Islet of Langerhans (tissue), 1 donor: ENCODE measurements at regions not wholly inside any gene's neighbourhood (a gene's known extent, or its start where the extent isn't known, plus 50 kb on each side); places are given as distances from the start of the nearest gene placed in this dataset.
"Not testable (repeated sequence)": the region's sequence is repeated elsewhere in the genome, so short reads cannot be mapped to it uniquely, and the experiment has no call there.

Experiments
- FAIRE-seq: peaks from one replicate; lab custom pipeline; 2011; peaks lifted over from hg19 to GRCh38; lab: Jason Lieb, UNC

DNA sequence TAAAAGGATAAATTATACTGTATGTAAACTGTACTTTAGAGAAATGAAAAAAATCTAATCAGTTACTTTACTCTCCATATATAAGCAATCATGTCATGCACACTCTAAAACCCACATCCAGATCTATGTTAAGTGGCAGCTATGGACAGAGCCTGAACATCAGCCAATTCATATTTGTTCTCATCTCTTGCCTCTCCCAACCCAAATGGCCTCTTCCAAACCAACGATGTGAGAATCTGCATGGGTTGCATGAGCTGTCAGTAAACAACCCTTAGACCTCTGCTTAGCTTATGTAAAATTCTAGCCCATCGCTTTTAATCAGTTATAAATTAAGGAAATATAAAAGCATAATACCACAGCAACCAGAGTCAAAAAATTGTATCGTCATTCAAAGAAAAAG, 288.7 kb upstream of the INTU start:
- FAIRE-seq: no peak

DNA sequence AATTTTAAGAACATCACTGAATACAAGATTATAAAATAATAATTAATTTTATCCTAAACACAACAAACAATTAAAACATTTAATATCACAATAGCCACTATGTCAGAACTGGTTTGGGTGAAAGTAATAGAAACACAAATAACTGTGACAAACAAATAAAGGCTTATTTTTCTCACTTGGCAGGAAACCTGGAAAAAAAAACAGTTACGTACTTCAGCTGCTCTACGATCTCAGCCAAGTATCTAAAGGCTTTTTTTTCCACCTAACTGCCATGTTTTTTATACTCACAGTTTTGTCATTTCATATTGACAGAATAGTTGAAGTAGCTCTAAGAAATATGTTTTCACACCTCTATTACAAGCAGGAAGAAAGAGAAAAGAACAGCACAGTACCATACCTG, 284.8 kb upstream of the INTU start:
- no peak for FAIRE-seq

DNA sequence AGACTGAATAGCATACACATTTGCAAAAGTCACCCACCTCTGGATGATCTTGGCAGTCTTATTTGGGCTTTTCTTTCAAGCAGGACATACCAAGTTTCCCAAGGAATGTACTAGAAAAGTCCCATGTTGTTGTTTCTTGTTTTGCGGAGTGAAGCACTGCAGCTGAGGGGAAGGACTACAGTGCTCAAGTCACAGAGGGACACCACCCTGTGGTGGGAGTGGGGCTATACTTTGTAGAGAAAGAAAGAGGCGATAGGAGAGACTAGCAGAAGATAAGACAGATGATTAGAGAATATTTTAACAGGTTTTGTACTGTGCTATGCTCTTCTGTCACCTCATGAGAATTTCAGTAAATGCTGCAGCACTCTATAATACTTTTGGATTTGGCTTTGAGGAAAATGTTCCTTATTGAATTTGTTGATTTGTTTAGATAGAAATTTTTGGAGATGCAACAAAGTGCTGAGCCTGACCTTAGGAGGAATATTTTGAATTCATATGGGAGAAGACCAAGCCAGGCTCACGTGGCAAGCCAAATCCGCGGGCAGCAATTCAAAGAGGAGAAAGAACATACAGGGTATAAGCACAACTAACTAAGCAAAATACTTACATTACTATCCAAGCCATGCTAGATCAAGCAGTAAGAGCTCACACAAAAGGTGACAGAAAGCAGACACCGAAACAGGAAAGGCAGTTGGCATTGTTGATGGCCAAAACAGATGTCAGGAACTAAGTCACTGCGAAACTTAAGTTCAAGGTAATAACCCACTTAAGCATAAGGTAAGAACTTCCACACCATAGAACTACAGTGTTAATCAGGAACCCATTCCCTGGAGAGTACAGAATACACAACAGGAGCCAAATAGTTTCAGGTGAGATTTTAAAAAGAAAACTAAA, 280.3 kb upstream of the INTU start:
- FAIRE-seq: no peak

DNA sequence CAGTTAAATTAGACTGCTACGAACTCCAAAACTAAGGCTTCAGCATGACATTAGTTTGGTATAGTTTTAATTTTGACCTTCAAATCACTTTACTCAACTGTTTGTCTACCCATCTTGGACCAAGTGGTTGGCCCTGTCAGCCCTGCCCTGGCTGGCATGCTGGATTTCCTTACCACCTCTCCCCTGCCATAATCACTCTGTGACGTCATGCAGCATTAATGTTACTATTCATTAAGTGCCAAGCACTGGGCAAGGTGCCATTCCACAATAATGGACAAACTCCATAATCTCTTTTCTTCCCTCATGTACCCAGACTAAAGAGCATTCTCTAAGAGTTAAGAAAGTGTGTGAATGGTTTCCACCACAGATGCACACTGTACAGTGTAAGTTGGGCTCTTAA, 277.0 kb upstream of the INTU start:
- no peak for FAIRE-seq

DNA sequence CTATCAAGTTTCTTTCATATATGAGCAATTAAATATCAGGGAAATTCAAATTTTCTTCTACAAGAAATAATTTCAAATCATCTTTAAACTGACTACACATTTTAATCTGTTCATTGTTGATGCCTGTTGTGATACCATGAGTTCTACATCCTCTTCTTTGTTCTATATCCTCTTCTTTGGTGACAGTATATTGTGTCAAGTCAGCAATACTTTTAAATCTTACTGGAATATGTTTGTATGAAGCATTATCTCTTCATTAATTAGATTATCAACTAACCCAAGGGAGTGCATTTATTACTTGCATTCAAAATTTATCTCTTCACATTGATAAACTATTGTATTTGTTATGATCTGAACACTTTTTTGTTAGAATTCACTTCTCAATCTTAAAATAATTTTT, 275.0 kb upstream of the INTU start:
- no peak for FAIRE-seq

DNA sequence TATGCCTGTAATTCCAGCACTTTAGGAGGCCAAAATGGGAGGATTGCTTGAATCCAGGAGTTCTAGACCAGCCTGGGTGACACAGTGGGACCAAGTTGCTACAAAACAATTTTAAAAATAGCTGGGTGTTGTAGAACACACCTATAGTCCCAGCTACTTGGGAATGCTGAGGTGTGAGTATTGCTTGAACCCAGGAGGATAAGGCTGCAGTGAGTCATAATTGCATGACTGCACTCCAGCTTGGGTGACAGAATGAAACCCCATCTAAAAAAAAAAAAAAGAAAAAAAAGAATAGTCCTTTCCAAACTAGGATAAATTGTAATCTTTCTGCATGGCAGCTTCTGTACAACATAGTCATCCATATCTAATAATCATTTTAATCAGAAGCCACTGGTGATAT, 270.1 kb upstream of the INTU start:
- FAIRE-seq: no peak

DNA sequence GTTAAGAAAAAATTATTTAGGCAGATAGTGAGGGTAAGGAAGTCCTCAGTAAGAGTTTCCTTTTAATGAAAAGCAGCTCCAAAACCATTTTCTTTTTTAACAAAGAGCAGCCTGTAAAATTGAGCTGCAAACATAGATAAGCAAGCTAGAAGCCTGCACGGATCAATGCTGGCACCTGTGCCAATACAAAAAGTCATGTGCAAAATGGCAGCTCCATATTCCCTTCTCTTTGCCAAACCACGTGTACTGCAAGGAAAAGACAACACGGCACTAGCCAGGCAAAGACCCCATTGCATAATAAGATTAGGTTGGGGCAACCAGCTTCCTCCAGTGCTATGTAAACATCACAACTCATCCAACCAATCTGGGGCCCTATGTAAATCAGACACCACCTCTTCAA, 268.4 kb upstream of the INTU start:
- no peak for FAIRE-seq

DNA sequence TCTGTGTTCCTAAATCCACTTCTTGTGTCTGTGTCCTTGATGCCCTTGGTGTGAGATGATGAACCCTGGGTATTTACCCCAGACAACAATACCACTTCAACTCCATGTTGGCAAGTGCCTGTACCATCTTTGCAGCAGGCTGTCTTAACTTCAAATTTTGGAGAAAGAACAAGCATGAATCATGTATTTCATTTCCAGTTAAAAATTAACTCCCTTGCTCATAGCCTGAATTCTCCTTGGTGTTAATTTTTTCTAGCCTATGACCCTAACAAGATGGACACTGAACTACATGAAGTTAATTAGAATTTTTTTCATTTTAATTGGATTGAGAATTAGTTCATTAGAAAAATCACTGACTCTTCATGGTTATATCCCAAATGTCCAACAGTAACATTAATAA, 267.8 kb upstream of the INTU start:
- no peak for FAIRE-seq

DNA sequence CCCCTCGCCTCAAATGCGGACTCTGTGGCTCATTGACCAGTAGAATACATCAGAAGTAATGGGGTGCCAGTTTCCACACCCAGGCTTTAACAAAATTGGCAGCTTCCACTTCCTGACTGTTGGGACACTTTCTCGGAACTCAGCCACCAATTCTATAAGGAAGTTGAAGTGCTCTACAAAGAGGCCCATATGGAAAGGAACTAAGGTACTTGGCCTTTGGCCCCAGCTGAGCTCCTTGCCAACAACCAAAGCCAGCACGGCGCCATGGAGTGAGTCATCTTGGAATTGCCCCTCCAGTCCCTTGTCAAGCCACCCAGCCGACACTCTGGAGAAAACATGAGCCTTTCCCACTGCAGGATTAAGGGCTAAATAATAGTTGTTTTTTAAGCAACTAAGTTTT, 262.2 kb upstream of the INTU start:
- no peak for FAIRE-seq

DNA sequence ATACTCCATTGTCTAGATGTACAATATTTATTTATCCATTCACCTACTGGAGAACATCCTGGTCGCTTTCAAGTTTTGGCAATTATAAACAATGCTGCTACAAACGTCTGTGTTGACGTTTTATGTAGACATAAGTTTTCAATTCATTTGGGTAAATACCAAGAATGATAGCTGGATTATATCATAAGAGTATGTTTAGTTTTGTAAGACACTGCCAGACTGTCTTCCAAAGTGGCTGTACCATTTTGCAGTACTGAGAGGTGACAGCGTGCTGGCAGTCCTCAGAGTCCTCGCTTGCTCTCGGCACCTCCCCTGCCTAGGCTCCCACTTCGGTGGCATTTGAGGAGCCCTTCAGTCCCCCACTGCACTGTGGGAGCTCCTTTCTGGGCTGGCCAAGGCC, 253.3 kb upstream of the INTU start:
- no peak for FAIRE-seq

DNA sequence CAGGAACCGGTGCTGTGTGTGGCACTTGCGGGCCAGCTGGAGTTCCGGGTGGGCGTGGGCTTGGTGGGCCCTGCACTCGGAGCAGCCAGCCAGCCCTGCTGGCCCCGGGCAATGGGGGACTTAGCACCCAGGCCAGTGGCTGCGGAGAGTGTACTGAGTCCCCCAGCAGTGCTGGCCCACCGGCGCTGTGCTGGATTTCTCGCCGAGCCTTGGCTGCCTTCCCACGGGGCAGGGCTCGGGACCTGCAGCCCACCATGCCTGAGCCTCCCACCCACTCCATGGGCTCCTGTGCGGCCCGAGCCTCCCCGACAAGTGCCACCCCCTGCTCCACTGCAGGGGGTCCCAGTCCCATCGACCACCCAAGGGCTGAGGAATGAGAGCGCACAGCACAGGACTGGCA, 252.8 kb upstream of the INTU start:
- not testable (repeated sequence) for FAIRE-seq

DNA sequence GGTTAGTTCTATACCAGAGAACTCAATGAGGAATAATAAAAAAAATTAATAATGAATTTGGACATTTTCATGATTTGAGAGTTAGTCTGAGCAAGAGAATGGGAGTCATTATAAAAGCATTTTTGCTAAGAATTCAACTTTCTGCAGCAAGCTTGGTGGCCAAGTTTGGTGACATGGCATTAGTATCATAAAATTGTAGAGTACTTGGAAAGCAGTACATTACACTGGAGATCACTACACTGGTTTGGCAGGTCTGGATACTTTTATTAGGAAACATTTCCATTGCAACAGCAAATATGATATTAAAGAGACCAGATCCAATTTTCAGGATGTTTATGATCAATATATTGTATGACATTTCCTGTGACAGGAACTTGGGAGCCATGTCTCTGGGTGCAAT, 249.1 kb upstream of the INTU start:
- no peak for FAIRE-seq

DNA sequence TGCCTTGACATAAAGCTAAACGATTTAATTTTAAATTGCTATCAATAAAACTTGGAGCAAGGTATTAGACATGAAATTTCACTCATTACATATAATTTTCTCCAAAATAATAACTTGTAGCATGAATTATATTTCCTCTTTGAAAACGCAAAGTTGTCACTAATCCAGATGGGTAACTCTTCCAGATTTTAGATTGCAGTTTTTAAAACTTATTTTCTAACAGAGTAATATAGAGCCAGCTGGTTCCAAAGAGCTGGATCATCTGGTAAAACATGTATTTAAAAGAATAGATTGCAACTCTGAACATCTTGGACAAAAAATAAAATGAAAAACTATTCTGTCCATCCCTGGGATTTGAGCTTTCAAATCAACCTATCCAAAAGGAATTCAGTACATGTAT, 238.2 kb upstream of the INTU start:
- FAIRE-seq: no peak

DNA sequence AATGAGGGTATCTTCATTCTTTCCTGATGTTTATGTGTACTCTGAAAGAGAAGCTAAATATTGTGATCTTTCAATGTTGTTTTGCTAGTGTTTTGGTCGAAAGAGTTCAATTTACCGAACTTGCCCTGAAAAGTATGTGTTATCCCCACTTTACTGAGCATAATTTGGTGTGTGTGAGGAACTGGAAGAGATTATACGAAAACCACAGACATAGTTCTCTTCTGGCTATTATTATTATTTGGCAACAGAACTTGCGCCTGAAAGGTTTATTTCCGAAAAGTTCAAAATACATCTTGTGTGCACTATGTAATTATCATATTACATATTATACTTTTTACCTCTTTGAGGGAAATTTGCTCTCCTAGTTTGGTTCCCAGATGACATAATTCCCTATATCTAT, 232.5 kb upstream of the INTU start:
- no peak for FAIRE-seq

DNA sequence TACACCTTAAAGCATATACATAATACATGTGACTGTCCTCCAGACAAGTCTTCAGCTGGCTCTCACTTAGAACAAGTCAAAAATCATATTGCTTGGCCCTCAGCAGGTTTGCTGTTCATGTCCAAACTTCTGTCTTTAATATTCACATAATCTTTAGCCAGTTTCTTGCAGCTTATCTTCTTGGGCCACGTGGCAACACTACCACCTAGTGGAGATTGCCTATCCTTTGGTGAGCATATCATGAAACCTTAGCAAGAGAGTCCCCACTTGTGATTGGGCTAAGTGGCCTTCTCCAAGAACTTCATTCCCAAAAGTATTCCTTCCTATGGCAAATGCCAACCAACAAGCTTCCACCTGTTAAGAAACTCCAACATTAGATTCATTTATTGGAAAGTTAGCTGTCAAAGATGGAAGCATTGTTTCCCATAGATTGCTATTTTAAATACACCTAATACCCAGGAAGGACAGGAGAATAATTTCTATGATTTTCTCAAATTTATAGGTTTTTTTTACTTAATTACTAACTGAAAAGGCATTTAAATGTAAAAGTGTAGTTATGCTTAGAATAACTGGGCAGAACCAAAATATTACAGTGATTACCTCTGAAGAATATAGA, 231.9 kb upstream of the INTU start:
- FAIRE-seq: peak; percentile 17

DNA sequence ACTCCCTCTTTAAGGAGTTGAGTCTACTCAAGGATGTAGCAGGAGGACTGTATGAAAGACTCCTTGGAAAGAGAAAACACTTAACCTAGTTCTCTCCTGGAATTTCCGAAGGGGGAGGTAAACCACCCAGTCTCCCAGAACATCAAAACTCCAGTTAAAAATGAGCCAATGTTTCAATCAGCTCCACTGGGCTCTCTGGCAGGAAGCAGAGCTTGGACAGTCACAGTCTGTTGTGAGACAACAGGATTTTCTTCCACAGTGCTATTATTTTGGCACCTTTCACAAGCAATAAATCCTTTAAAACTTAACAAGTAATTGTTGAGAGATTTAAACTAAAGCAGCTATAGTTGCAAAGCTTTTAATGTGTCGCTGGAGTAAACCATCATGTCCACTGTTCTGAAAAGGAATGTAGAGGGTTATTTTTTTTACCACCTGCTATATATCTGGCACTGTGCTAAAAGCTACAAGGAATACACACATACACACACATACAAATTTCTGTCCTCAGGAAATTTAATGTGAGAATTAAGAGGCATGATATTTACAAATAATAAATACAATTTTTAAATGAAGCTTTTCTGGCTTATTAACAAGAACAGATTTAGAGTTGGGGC, 229.2 kb upstream of the INTU start:
- FAIRE-seq: no peak

DNA sequence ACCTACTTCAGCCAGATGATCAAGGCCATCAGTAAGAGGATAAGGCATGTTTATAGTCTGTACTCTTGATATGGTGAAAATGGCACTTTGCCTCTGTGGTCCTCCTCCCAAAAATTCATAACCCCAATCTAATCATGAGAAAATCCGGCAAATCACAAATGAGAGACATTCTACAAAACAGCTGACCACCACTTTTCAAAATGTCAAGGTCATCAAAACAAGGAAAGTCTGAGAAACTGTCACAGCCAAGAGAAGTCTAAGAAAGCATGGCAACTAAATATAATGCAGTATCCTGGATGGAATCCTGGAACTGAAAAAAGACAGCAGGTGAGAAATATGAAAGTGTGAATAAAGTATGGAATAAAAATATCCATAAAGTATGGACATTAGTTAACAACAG, 226.6 kb upstream of the INTU start:
- FAIRE-seq: no peak

DNA sequence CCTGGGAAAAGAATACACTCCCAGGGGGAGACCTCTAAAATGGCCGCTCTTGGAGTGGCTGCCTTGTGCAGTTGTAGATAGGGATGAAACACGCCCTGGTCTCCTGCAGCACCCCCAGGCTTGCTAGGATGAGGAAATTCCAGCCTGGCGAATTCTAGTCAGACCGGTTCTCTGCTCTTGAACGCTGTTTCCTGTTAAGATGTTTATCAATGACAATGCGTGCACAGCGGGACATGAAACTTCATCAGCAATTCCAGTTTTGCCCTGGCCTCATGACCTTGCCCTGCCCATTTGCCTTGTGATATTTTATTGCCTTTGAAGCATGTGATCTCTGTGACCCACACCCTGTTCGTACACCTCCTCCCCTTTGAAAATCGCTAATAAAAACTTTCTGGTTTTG, 225.2 kb upstream of the INTU start:
- FAIRE-seq: not testable (repeated sequence)

DNA sequence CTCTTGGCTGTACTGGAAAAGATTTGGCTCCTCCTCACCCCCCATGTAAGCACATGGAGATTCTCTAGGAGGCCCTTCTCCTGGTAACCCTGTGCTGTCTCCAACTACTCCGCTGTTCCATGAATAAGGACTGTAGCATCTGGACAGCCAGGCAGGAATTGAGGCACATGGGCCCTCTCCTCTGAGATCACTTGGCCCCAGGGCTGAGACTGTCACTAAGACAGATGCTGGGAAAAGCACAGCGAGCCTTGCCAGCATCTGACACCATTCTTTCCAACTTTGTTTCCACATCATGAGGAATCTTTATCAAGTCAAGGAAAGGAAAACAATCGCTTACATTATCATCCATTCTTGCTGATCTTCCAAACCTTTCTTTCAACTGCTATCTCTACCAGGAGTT, 222.6 kb upstream of the INTU start:
- FAIRE-seq: no peak

DNA sequence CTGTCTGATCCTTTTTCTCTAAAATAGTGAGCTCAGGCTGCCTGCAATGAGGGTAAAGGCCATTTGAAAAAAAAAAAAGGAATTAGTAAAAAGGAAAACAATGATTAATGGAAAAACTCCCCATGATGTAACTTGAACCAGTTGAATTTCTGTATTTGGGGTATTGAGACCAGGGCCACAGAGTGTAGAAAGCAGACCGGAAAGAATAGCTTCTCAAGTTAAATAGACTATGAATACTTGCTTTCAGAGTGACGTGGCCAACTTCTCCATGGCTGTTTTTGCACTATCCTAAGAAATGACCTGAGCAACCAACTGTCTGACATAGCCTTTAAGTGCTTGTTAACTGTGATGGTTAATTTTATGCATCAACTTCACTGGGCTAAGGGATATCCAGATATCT, 222.1 kb upstream of the INTU start:
- FAIRE-seq: no peak

DNA sequence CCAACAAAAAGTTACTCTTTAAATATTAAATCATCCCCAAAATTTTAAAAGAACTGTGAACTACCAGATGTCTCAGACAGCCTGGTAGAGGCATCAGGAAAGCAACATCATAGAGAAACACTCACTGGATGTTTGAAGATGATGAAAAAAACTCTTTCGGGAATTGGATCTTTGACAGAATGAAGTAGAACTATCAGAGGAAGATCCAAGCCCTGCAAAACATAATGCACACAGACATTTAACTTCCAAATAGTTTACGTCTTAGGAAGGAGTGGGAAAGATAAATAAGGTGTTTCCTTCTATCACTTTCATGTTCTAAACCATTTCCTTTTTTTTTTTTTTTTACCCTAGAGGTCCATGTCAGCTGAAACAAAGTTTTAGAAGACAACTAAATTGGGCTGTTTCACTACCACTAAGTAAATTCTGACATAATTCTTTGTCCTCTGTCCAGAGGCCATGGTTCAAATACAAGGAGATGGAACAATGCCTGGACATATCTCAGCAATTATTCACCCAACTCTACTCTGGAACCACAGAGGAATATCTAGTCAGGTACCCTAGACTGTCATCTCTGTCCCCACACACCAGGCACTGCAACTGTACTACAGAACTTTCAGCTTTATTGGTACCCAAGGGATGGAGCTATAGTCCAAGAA, 217.7 kb upstream of the INTU start:
- no peak for FAIRE-seq

DNA sequence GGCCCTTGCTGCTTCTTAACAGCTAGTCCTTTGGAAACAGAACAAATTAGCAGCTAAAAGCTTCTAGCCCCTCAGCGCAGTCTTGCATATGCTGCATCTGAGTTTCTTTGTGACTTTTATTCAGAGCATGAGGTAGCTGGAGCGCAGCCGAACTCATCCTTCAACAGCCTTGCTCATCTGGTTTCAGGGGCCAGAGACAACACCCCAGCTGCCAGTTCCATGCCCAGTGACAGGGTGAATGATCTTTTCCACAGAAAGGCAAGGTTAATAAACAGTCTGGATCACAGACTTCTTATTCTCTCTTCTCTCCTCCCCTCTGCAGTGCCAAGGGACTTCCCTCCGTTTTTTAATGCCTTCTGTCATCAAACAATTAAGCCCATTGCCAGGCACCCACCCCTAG, 216.6 kb upstream of the INTU start:
- FAIRE-seq: no peak

DNA sequence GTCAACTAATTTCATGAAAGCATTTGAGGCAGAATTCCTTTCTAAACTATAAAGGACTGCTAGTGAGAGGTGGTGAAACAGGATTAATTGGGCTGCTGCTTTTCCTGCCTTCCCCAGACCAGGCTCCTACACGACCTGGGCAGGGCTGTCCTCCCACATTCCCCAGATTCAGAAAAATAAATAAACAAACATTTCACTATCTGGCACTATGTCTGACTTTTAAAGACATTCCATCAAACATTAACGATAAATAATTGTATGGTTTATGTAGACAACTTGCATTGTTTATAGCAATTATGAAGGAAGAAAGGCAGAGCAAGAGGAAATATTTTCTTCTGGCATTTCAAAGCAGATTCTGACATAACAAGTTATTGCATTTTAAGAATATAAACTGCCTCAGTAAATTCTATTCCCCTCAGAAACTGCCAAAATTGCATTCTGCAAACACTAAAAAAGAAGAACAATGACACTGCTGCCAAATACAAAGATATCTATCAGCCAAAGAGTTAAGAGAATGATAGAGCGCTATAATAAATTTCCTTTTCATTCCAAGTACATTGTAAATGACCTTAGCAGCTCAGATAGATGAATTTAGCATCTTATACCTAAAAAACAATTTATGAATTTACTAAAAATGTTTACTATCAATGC, 214.7 kb upstream of the INTU start:
- no peak for FAIRE-seq
